GM12892 (cell line): ENCODE measurements at regions not wholly inside any gene's neighbourhood (a gene's known extent, or its start where the extent isn't known, plus 50 kb on each side); places are given as distances from the start of the nearest gene placed in this dataset.

Source experiments
- POLR2A ChIP-seq: IDR thresholded peaks from 2 replicates; pipeline ENCODE4 v1.6.1; 2011; ENCODE audit warnings: low read depth, low read length, control low read depth
- POLR2AphosphoS5 ChIP-seq: IDR thresholded peaks from 2 replicates; pipeline ENCODE4 v1.6.1; 2011; ENCODE audit warnings: low read depth, low read length, control low read depth

- TF ChIP-seq POLR2AphosphoS5 (no peak), POLR2A (no peak)
Observed at GRCh38 chr13:40341501-40341900, 324.9 kb downstream of the FOXO1 start.
